IMR-90 (cell line): ENCODE measurements at regions not wholly inside any gene's neighbourhood (a gene's known extent, or its start where the extent isn't known, plus 50 kb on each side); places are given as distances from the start of the nearest gene placed in this dataset.

Experiments
- ATAC-seq: fragments of 200-7000 bp; cut with Tn5 transposase; 2 replicates; pipeline ENCODE4 v1.9.1; 2020; ENCODE audit warnings: low read depth, mild to moderate bottlenecking, moderate library complexity
- BruUV-seq: library from RNA; stranded (reverse); fragments of 400-500 nt; replicated peaks from 2 replicates; lab custom pipeline; 2021; lab: Mats Ljungman, UMichigan
- CTCF ChIA-PET: fragments of 300-600 bp; formaldehyde crosslinking; extraction: SDS; loops from one replicate; lab custom pipeline; 2021; ENCODE audit warnings: antibody characterized with exemption; lab: Yijun Ruan, JAX
- POLR2A ChIA-PET: fragments of 300-600 bp; sonication (Branson Sonifier 250); formaldehyde crosslinking; loops from one replicate; lab custom pipeline; 2022; ENCODE audit warnings: antibody characterized with exemption; ENCODE audit not compliant: unreplicated experiment; lab: Charles Lee
- DNase-seq: peaks from one replicate; pipeline ENCODE4 v3.0.0; 2013
- H2AFZ ChIP-seq: replicated peaks from 2 replicates; pipeline ENCODE3; 2013; ENCODE audit warnings: low read length, mild to moderate bottlenecking; ENCODE audit not compliant: poor library complexity
- H2AK5ac ChIP-seq: 2 replicates; pipeline ENCODE4 v1.6.1; 2013; ENCODE audit warnings: low read depth, low read length, inconsistent platforms
- H2AK9ac ChIP-seq: replicated peaks from 2 replicates; pipeline ENCODE3; 2013; ENCODE audit warnings: mild to moderate bottlenecking, low read depth, low read length, moderate library complexity; ENCODE audit not compliant: poor library complexity
- H2BK120ac ChIP-seq: 2 replicates; pipeline ENCODE4 v1.6.1; 2013; ENCODE audit warnings: low read depth, low read length, inconsistent platforms
- H2BK15ac ChIP-seq: 3 replicates; pipeline ENCODE4 v1.6.1; 2013; ENCODE audit warnings: low read depth, low read length, inconsistent platforms
- H2BK20ac ChIP-seq: 2 replicates; pipeline ENCODE4 v1.6.1; 2013; ENCODE audit warnings: low read depth, mild to moderate bottlenecking, inconsistent platforms, low read length, moderate library complexity
- H2BK5ac ChIP-seq: 2 replicates; pipeline ENCODE4 v1.6.1; 2013; ENCODE audit warnings: mild to moderate bottlenecking, low read depth, low read length, inconsistent platforms; ENCODE audit not compliant: poor library complexity, severe bottlenecking
- H3K14ac ChIP-seq: replicated peaks from 2 replicates; pipeline ENCODE4 v1.6.1; 2013; ENCODE audit warnings: low read depth, low read length, inconsistent platforms
- H3K18ac ChIP-seq: 2 replicates; pipeline ENCODE4 v1.6.1; 2013; ENCODE audit warnings: low read depth, low read length, control low read depth
- H3K23ac ChIP-seq: 2 replicates; pipeline ENCODE4 v1.6.1; 2013; ENCODE audit warnings: low read depth, low read length, inconsistent platforms
- H3K27ac ChIP-seq: 2 replicates; pipeline ENCODE4 v1.5.1; 2013; ENCODE audit warnings: mild to moderate bottlenecking, control low read depth, low read length; ENCODE audit not compliant: insufficient read depth
- H3K27me3 ChIP-seq: 2 replicates; pipeline ENCODE4 v1.6.1; 2013; ENCODE audit warnings: low read length; ENCODE audit not compliant: control insufficient read depth, insufficient read depth
- H3K36me3 ChIP-seq: 2 replicates; pipeline ENCODE4 v1.6.1; 2013; ENCODE audit warnings: low read length, mixed read lengths; ENCODE audit not compliant: control insufficient read depth, insufficient read depth
- H3K4ac ChIP-seq: 2 replicates; pipeline ENCODE4 v1.6.1; 2013; ENCODE audit warnings: low read depth, low read length, inconsistent platforms
- H3K4me1 ChIP-seq: 2 replicates; pipeline ENCODE4 v1.6.1; 2013; ENCODE audit warnings: low read length, mixed read lengths; ENCODE audit not compliant: control insufficient read depth, insufficient read depth
- H3K4me2 ChIP-seq: 2 replicates; pipeline ENCODE4 v1.6.1; 2013; ENCODE audit warnings: low read depth, mild to moderate bottlenecking, control low read depth, low read length, moderate library complexity
- H3K4me3 ChIP-seq: 2 replicates; pipeline ENCODE4 v1.5.1; 2013; ENCODE audit warnings: low read depth, mild to moderate bottlenecking, control low read depth, low read length, moderate library complexity; ENCODE audit not compliant: insufficient read depth
- H3K56ac ChIP-seq: 2 replicates; pipeline ENCODE4 v1.6.1; 2013; ENCODE audit warnings: low read length, inconsistent platforms; ENCODE audit not compliant: insufficient read depth; ENCODE audit errors: extremely low read depth
- H3K79me1 ChIP-seq, 2 experiments: 2 replicates each; pipeline ENCODE4 v1.6.1; 2013; ENCODE audit warnings: low read length in 2 of 2, inconsistent platforms in 1 of 2, low read depth in 1 of 2
- H3K9ac ChIP-seq: 2 replicates; pipeline ENCODE4 v1.6.1; 2013; ENCODE audit warnings: low read depth, low read length, control low read depth
- H3K9me1 ChIP-seq: 2 replicates; pipeline ENCODE4 v1.6.1; 2013; ENCODE audit warnings: low read length, inconsistent platforms; ENCODE audit not compliant: insufficient read depth
- H3K9me3 ChIP-seq: 2 replicates; pipeline ENCODE4 v1.6.1; 2013; ENCODE audit warnings: low read length; ENCODE audit not compliant: control insufficient read depth, insufficient read depth
- H4K20me1 ChIP-seq: 2 replicates; pipeline ENCODE4 v1.6.1; 2013; ENCODE audit warnings: low read length, inconsistent platforms; ENCODE audit not compliant: insufficient read depth
- H4K5ac ChIP-seq: 2 replicates; pipeline ENCODE4 v1.6.1; 2013; ENCODE audit warnings: mild to moderate bottlenecking, low read depth, low read length, control low read depth
- H4K8ac ChIP-seq, 2 experiments: 2 replicates each; pipeline ENCODE4 v1.6.1; 2013; ENCODE audit warnings: low read depth in 2 of 2, low read length in 2 of 2, control low read depth in 1 of 2, inconsistent platforms in 1 of 2
- H4K91ac ChIP-seq: 2 replicates; pipeline ENCODE4 v1.6.1; 2013; ENCODE audit warnings: low read depth, low read length, inconsistent platforms; ENCODE audit not compliant: insufficient read depth
- BHLHE40 ChIP-seq: fragments of 150-350 bp; IDR thresholded peaks from 2 replicates; pipeline ENCODE4 v1.6.1; 2016; ENCODE audit warnings: mild to moderate bottlenecking, low read depth, low read length
- CEBPB ChIP-seq: IDR thresholded peaks from 2 replicates; pipeline ENCODE4 v1.6.1; 2012; ENCODE audit warnings: low read depth, low read length, improper control_type of control experiment
- ELK1 ChIP-seq: fragments of 150-350 bp; IDR thresholded peaks from 2 replicates; pipeline ENCODE4 v1.6.1; 2016; ENCODE audit warnings: low read depth, mild to moderate bottlenecking, low read length, moderate library complexity, borderline replicate concordance
- FOS ChIP-seq: fragments of 150-350 bp; IDR thresholded peaks from 2 replicates; pipeline ENCODE4 v1.6.1; 2016; ENCODE audit warnings: low read depth, low read length
- MAFK ChIP-seq: IDR thresholded peaks from 2 replicates; pipeline ENCODE4 v1.6.1; 2012; ENCODE audit warnings: low read depth, low read length, improper control_type of control experiment
- NFE2L2 ChIP-seq: fragments of 150-350 bp; IDR thresholded peaks from 2 replicates; pipeline ENCODE4 v1.6.1; 2016; ENCODE audit warnings: low read depth, mild to moderate bottlenecking, low read length
- RCOR1 ChIP-seq: IDR thresholded peaks from 2 replicates; pipeline ENCODE4 v1.6.1; 2012; ENCODE audit warnings: mild to moderate bottlenecking, low read length, improper control_type of control experiment; ENCODE audit not compliant: insufficient replicate concordance
- RFX5 ChIP-seq: IDR thresholded peaks from 2 replicates; pipeline ENCODE4 v1.8.0; 2012; ENCODE audit warnings: low read depth, mild to moderate bottlenecking, low read length, moderate library complexity
- SMC3 ChIP-seq: fragments of 150-350 bp; IDR thresholded peaks from 2 replicates; pipeline ENCODE4 v1.6.1; 2016; ENCODE audit warnings: low read depth, mild to moderate bottlenecking, antibody characterized with exemption, low read length, moderate library complexity
- WGBS, 2 experiments: methylation state at CpG; one replicate each; pipeline versions ENCODE4 v1.1.5 to v1.1.7; 2013; ENCODE audit warnings: missing lambda C conversion rate in 2 of 2; ENCODE audit not compliant: insufficient read length in 1 of 2; ENCODE audit errors: extremely low coverage in 2 of 2; 5-methylcytosine and 5-hydroxymethylcytosine counted together
- dilution Hi-C: fragments of 300-500 bp; cut with HindIII; formaldehyde crosslinking; loops from one replicate; pipeline ENCODE4 v1.14.3; 2018; ENCODE audit warnings: low sequenced_read_pairs; ENCODE audit not compliant: unreplicated experiment
- in situ Hi-C: fragments of 300-500 bp; cut with MboI; formaldehyde crosslinking; loops from 3 replicates; pipeline ENCODE4 v1.14.3; 2019; ENCODE audit warnings: low sequenced_read_pairs, inconsistent platforms, mixed read lengths
- intact Hi-C: fragments of 100-400 bp; cut with micrococcal nuclease; formaldehyde crosslinking; loops from 2 replicates; pipeline ENCODE4 v1.10.0; 2022

GRCh38 chr16:48067388-48067787 is 88.4 kb downstream of the ABCC12 start:
- in situ Hi-C loops (no loop called here), intact Hi-C loops (no loop called here), dilution Hi-C loops (no loop called here)
- no peaks in the 10 kb centered on the region for H3K79me1 ChIP-seq
- no peak for ATAC-seq
- H3K4me3 ChIP-seq = no peak overlapping the region
- no peak overlapping the region for H4K8ac ChIP-seq
- DNase-seq = no peak
- H2BK120ac ChIP-seq = no peak overlapping the region
- H3K18ac ChIP-seq = no peak overlapping the region
- H2BK15ac ChIP-seq = no peak overlapping the region
- no peak overlapping the region for H2AK9ac ChIP-seq
- no peak overlapping the region for H2BK20ac ChIP-seq
- H3K9me1 ChIP-seq = no peaks in the 10 kb centered on the region
- no peak overlapping the region for H3K56ac ChIP-seq
- no peaks in the 10 kb centered on the region for H4K20me1 ChIP-seq
- H3K36me3 ChIP-seq = no peaks in the 10 kb centered on the region
- H3K9ac ChIP-seq = no peak overlapping the region
- no peak overlapping the region for H3K4me2 ChIP-seq
- no peak overlapping the region for H2AK5ac ChIP-seq
- no peak overlapping the region for H4K5ac ChIP-seq
- 70% methylated on average over 2 of the region's 2 CpGs; no CpG with 5 or more reads in 1 of the 2 experiments for WGBS, 2 experiments
- POLR2A ChIA-PET = no interaction called here
- no peak overlapping the region for H4K91ac ChIP-seq
- H3K27me3 ChIP-seq = peaks cover 14% of the 10 kb centered on the region
- no TSS peak for BruUV-seq
- no peak overlapping the region for H2AFZ ChIP-seq
- no peak overlapping the region for H2BK5ac ChIP-seq
- TF ChIP-seq RCOR1 (no peak), BHLHE40 (no peak), NFE2L2 (no peak), SMC3 (no peak), CEBPB (no peak), ELK1 (no peak), RFX5 (no peak), FOS (no peak), MAFK (no peak)
- H3K27ac ChIP-seq = no peak overlapping the region
- no peaks in the 10 kb centered on the region for H3K9me3 ChIP-seq
- H3K4me1 ChIP-seq = no peaks in the 10 kb centered on the region
- H3K23ac ChIP-seq = no peak overlapping the region
- no peak overlapping the region for H3K14ac ChIP-seq
- CTCF ChIA-PET = no interaction called here
- H3K4ac ChIP-seq = no peak overlapping the region
